Hematopoietic multipotent progenitor cell treated with erythropoietin and hydrocortisone succinate and interleukin-3 and kit ligand, for 4 days (in vitro differentiated cells): ENCODE measurements at regions not wholly inside any gene's neighbourhood (a gene's known extent, or its start where the extent isn't known, plus 50 kb on each side); places are given as distances from the start of the nearest gene placed in this dataset.

Source experiments
- DNase-seq: peaks from one replicate; pipeline ENCODE4 v3.0.0-alpha.2; 2015

DNA sequence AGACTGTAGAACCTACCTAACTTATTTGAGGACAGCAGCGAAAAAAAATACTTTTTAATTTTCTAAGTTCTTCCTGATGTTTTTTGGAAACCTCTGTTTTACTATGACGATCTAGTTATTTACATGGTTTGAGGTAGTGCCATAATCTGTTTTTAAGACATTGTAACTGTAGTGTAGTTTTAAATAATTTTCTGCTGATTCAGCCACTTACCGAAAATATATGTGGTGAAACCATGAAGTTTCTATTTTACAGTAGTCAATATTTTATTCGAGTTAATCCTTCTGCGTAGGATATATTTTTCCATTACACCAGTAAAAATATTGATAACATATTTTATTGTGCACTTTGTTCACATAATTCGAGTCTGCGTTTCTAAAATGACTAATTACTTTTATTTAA lies 121.7 kb upstream of the RRP15 start:
- no peak for DNase-seq

- DNase-seq: peak; percentile 16
Measured at GRCh38 chr1:218164111-218164929, 120.8 kb upstream of the RRP15 start.

DNA sequence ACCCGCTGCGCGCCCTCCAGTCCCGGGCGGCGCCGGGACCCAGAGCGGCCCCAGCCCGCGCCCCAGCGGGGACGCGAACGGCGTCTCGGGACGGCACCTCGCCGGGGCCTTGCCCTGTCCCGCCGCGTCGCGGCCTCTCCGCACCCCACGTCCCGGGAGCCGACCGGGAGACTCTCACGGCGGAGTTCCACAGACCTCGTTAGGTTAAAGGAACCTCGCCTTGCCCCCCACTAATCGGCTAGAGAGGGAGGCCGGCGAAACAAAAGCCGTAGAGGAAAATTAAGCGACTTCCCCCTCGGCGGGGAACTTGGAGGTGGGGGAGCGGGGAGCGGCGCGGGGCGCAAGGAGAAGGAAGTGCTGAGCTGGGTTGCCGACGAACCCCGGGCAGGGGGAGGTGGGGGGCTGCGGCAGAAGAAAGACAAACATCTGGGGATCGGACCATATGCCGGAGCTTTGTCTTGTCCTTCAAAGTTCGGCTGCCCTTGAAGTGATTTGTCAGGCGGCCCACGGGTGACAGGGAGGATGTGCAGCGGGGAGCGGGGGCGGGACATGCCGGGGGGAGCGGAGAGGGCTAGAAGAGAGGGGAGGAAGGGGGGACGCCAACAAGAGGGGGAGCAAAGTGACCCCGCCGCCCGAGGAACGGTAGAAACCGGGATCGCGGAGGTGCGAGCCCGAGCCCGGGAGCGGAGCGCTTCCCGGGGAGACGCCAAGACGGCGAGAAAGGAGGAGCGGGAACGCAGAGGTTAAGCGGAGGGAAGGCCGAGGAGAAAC lies 120.0 kb upstream of the RRP15 start:
- DNase-seq: peak; percentile 8

- DNase-seq: peak; percentile 4
Measured at GRCh38 chr1:218165701-218166114, 119.4 kb upstream of the RRP15 start.

DNA sequence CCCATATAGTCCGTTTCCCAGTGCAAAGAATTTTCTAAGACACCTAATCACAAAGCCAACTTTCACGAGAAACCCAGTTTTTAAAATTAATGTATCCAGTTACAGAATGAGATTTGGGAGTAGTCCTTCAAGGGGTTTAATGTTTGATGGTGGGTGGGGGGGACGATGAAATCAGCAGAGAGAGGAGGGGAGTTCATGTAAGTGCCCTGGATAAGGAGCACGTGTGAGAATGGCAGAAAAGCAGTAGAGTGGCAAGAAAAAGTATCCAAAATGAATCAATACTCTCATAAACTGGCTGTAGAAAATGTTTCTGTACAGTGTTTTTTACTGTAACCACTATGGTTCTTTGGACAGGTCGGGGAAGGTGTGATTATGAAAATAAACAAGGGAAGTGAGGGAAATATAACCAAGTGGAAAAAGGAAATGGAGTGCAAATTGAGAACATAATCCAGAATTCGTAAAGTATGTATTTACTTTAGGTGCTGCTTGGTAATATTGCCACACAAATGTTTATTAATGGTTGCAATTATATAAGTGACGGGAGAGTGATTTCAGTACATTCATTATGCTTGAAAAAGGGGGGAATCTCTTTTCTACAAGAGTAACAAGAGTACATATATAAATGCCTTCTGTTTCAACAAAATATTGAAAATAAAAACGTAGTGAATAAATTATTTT lies 118.7 kb upstream of the RRP15 start:
- no peak for DNase-seq

DNA sequence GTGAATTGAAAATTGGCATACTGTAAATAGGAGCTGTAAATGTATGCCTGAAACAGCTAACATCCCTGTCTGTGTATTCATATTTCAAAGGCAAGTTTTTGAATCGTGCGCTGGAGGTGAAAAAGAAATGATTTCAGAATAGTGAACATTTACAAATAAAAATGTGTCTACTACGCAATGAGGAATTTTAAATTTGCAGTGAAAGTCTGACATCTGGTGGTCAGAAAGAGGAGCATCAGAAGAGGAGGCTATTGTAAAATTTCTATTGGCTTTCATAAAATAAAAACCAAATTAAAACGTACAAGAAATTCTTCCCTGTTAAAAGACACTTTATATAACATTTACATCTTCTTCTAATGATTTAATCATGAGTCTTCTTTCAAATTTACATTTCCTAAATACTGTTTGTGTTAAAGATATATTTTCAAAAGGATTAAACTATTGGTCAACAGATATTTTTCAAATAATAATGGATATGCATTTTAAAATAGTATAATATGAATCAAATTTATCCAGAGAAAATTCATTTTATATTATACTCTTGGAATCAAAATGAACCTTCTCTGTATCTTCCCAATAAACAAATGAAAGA lies 113.7 kb upstream of the RRP15 start:
- peak; percentile 63 for DNase-seq

- DNase-seq: no peak
Measured at GRCh38 chr1:218182455-218182854, 102.6 kb upstream of the RRP15 start.

DNA sequence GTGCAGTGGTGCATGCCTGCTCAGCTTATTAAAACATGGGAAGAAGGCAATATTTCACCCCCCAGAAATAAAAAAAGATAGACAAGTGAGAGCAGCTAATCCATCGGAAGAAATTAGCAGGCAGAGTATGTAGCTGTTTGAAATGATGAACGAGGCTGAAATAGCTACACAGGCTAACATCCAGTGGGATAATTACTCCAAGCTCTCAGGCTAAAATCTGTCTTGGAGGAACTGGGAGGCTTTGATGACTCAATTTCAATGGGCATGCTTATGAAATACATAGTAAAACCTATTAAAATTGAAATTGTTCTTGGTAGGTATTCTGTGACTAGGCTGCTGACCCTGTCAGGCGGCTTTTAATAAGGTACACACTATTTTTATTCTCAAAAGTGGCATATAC lies 84.1 kb upstream of the RRP15 start:
- DNase-seq: no peak

- no peak for DNase-seq
Measured at GRCh38 chr1:218201601-218202000, 83.5 kb upstream of the RRP15 start.

GRCh38 chr1:218205721-218206120 lies 79.4 kb upstream of the RRP15 start:
- no peak for DNase-seq

DNA sequence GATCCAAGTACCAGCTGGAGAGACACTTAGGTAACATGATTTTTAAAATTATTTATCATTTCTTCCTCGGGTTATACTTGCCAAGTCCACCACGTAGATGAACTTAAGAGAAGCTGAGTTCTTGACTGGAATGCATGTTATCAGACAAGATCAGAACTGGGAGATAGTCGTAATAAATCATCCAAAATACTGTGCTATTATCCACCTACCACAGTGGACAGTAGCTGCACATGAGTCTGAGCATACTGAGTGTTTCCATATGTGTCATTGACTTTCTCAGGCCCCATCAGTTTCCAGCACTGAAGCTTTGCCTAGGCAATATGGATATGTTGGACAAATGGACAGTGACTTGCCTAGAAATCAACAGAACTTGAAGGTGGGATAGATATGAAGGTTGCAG lies 77.9 kb upstream of the RRP15 start:
- DNase-seq: no peak

GRCh38 chr1:218209351-218209861 lies 75.7 kb upstream of the RRP15 start:
- DNase-seq: no peak

DNA sequence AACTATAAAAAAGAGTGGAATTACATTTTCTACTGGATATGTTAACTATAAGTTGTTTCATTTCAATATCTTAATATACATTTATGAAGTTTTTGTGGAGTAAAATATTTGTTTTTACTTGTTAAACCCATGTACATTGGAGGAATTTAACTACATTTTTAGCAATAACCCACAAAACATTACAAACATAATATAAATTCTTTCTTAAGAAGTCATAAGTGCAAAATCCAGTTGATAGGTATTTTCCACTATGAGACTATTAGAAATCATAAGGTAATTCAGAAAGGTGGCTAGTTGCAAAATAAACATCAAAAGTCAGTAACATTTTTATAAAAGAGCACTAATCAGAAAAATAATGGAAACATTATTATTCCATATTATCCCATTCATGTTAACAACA lies 73.9 kb upstream of the RRP15 start:
- no peak for DNase-seq

GRCh38 chr1:218217040-218217439 lies 68.1 kb upstream of the RRP15 start:
- no peak for DNase-seq

DNA sequence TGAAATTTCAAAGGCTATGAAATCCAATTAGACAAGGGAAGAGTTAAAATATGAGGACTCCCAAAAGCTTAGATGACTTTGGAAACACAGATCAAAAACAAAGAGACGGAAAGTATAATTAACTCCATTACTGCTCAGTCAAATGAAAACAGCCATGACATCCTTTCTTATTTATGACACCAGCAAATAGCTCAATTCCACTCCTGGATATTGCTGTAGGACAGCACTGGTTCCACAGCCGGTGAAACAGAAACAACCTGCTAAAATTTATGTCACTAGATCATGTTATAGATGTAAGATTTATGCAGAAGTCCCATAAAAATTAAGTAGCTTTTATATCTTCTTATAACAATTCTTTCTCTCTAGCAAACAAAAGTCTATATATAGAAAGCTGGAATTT lies 65.6 kb upstream of the RRP15 start:
- no peak for DNase-seq

- DNase-seq: no peak
Measured at GRCh38 chr1:218224101-218224500, 61.0 kb upstream of the RRP15 start.

DNA sequence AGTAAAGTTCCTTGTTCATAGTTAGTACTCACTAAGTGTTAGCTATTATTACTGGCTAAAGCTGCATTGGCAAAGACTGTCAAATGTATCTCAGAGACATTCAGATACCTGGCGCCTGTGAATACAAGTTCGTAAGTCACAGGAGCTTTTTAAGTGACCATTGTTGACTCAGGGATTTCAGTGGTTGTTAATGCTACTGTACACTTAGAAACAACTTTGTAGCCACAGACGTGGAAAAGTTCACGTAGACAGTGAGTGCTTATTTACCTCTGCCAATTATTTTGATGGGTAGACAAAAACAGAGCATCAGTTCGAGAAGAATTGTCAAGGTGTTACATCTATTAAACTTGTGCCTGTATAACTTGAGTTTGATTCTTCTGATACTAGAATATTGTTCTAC lies 59.1 kb upstream of the RRP15 start:
- no peak for DNase-seq
